NCI-H187 treated with DMSO at 0.1 percent for 48 hours (cell line): ENCODE measurements at regions not wholly inside any gene's neighbourhood (a gene's known extent, or its start where the extent isn't known, plus 50 kb on each side); places are given as distances from the start of the nearest gene placed in this dataset.

ENCODE experiments used
- DNase-seq: peaks from one replicate; lab custom pipeline; 2025; lab: John Stamatoyannopoulos, UW

GRCh38 chr4:89422441-89422990 is 114.9 kb upstream of the GPRIN3 start:
- no peak for DNase-seq

DNA sequence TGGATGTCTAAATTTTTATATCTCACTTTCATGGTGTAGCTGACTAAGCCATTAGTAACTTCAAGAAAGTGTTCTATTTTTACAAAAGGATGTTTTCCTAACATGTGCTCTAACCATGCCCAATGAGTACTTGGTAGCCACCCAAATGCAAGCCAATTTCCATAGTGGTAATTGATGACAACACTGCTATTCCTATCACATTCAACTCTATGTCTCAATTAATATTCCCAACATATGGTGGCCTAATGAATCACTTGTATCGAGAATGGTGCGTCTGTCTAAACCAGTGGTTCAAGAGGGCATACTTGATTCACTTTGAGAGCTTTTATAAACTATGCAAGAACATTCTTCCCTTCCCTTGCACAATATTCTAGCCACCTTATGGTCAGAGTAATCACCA is 112.9 kb upstream of the GPRIN3 start:
- DNase-seq = no peak

- no peak for DNase-seq
Observed at GRCh38 chr4:89419111-89419695, 111.6 kb upstream of the GPRIN3 start.

GRCh38 chr4:89416960-89417359 is 109.4 kb upstream of the GPRIN3 start:
- DNase-seq = no peak

DNA sequence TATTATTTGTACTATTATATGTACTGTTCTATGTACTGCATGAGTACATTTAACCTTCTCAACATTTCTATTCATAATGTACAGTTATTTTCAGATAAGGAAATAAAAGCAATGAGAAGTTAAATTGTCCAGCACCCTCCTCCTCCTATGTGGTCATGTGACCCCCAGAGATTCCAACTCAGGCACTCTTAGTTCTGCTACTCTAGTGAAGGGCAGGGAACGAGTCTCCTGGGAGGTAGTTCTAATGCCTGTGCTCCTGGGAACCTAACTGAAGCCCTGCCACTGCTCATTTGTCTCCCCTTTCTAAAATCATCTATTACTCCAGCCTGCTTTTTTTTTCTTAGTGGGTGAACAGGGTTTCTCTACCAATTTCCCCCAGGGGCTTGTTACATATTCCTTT is 105.9 kb upstream of the GPRIN3 start:
- DNase-seq = no peak

DNA sequence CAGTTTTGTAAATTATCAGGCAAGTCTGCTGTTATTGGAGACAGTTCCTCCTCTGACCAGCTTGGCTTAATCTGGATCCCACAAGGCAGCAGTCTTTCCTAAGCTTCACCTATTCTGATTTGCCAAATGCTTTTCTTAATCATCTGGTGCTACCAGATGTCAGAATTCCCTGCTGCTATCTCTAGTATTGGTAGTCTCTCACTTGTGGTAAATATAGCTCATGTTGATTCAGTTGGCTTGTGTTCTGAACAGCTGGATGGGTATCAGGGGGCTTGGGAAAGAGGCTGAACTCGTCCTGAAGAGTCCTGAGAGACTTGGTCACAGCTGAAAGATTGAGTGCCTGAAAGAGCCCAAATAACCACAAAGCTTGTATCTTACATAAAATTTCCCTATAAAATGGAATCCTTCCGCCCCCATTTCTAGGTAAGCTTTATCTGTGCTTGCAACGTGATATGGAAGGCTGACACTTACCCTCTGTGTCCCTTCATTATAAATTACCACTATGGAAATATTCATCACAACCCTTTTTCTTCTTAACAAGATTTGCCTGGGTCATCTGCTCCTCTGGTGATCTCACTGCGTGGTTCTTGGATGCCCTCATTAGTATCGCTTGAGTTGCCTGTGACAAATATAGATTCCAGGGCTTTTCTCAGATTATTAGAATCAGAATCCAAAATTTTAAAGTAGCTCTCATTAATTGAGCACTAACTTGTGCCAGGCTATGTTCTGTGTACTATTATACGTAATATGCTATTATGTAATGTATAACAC is 104.1 kb upstream of the GPRIN3 start:
- DNase-seq = no peak

DNA sequence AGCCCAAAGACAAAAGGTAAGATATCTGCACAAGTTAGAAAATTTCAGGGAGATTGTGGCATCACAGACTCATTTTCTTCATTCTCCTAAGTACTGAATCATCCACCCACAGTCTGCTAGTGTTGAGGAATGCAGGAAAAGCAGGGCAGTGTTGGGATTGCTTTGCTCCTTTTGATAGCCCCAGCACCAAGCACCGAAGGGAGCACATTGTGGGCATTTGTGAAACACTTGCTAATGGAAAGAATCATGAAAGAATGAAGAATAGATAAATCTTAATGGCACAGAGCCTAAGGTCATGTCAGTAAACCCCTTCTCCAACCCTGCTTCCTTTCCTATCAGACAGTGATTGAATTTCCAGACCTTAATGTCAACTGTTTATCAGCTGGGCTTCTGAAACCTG is 103.1 kb upstream of the GPRIN3 start:
- no peak for DNase-seq

DNA sequence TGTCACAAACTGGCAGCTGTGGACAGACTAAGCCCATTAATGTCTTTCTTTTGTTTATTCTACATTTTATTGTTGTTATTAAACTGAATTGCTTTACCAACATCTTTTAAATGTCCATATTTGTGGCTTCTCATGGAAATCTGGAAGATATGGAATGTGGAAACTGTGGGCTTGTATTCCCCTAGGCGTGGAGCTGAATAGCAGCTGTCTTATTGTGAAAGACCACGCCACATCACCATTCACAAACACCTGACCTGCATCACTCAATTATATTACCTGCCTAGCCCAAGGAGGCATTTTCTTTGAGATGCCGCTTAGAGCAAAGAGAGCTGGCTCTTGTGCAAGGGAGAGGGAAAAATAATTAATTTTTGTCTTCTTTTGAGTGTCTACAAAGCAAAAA is 96.9 kb upstream of the GPRIN3 start:
- DNase-seq = no peak

DNA sequence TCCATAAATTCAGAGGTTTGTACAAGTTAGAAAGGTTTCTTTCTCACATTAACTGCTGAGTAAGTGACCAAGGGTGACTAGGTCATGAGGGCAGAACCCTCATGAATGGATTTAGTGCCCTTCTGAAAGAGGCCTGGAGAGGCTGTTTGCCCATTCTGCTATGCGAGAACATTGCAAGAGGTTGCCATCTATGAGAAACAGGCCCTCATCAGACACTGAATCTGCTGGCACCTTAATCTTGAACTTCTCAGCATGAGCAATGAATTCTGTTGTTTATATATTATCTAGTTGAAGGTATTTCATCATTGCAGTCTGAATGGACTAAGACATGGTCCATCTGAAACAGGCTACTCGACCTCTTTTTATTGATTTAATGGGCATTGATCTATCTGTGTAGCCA is 96.2 kb upstream of the GPRIN3 start:
- DNase-seq = no peak

DNA sequence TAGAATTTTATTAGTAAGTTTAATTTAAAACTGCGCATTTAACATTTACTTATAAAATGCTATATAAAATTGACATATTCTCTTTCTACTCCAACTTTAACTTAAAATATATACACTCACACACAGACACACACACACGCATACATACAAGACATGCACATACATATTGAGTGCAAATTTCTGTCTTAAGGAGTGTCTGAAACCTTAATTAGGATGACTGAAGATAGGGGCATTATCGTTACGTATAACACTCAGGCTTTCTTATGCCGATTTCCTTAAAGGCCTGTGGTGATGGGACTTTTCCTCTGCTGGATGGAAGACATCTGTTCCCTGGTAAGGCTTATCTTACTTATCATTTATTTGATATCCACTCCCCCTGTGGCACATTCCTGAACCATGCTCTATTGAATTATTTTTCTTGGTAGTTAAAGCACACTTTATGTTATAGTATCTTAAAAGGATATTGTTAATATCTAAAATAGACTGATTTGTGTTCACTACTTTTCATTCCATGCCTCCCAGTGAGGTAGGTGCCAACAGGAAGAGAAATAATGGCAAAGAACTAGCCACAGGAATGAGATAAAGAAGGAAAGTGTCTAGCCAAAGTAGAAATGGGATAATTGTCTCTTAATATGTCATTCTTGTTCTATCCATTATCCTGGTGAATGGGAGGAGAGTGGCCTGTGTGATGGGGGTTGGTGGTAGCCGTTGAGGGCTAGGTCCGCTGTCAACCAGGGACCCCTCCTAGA is 92.9 kb upstream of the GPRIN3 start:
- no peak for DNase-seq

GRCh38 chr4:89398644-89399043 is 91.0 kb upstream of the GPRIN3 start:
- DNase-seq = no peak

GRCh38 chr4:89398146-89398545 is 90.5 kb upstream of the GPRIN3 start:
- DNase-seq = no peak

- no peak for DNase-seq
Observed at GRCh38 chr4:89397441-89397840, 89.8 kb upstream of the GPRIN3 start.

GRCh38 chr4:89382439-89382838 is 74.8 kb upstream of the GPRIN3 start:
- no peak for DNase-seq

- DNase-seq = no peak
Observed at GRCh38 chr4:89380980-89381379, 73.4 kb upstream of the GPRIN3 start.

- no peak for DNase-seq
Observed at GRCh38 chr4:89379511-89380044, 72.0 kb upstream of the GPRIN3 start.

GRCh38 chr4:89373394-89373793 is 65.8 kb upstream of the GPRIN3 start:
- DNase-seq = no peak

DNA sequence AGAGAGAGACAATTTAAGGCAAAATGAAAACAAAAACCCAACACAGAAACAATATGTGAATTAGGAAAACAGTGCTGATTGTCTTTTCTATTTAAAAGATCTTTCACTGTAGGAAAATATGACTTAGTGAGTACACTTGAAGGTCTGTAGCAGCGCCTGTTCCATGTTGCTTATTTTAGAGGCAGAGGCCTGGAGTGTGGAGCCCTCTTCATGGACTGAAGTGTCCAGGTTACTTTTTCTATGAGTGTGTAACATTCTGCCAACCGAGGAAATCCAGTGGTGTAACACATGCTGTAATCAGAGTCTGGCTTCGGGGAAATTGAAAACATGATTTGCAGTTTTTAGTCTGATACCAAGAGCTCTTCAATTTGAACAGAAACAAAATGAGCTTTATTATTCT is 64.0 kb upstream of the GPRIN3 start:
- no peak for DNase-seq

- DNase-seq = no peak
Observed at GRCh38 chr4:89369581-89369980, 62.0 kb upstream of the GPRIN3 start.

GRCh38 chr4:89368861-89369260 is 61.3 kb upstream of the GPRIN3 start:
- no peak for DNase-seq

DNA sequence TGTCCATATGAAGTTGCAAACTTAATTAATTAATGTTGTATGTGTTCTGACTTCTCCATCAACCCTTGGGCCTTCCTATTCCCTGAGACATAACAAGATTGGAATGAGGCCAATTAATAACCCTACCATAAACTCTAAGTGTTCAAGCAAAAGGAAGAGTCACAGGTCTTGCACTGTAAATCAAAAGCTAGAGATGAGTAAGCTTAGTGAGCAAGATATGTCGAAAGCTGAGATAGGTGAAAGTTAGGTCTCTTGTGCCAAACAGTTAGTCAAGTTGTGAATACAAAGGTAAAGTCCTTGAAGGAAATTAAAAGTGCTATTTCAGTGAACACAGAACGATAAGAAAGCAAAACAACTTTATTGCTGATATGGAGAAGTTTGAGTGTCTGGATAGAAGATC is 58.2 kb upstream of the GPRIN3 start:
- no peak for DNase-seq

DNA sequence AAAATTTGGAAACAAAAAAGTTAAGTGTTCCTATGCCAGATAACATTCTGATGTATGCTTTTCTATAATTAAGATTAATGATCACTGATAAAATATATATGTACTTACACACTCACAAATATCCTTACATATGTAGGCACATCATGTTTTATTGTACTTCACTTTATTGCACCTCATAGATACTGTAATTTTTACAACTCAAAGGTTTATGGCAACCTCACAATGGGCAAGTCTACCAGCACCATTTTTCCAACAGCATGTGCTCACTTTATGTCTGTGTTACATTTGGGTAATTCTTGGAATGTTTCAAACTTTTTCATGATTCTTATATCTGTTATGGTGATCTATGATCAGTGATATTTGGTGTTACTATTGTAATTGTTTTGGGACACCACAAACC is 57.8 kb upstream of the GPRIN3 start:
- no peak for DNase-seq

GRCh38 chr4:89364541-89364940 is 56.9 kb upstream of the GPRIN3 start:
- no peak for DNase-seq
